ENCODE measurements at regions not wholly inside any gene's neighbourhood (a gene's known extent, or its start where the extent isn't known, plus 50 kb on each side); places are given as distances from the start of the nearest gene placed in this dataset.

DNA sequence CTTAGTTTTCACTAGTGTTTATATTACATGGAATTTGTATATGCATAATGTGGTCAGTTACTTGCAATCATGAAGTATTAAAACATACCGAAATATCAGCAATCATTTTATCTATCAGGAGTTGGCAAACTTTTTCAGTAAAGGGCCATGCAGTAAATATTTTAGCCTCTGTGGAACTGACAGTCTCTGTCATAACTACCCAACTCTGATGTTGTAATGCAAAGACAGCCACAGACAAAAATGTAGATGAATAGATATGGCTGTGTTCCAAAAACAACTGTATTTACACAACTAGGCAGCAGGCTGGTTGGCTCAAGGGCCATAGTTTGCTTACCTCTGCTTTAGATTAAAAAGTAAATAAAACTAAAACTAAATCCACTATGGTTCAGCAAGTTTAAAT is 200.2 kb downstream of the HS3ST1 start:
- no peak for TF ChIP-seq POLR2AphosphoS5 (IDR thresholded peaks at IDR 0.05; ENCODE audit: low read depth)
- TF ChIP-seq, protein P1, sequence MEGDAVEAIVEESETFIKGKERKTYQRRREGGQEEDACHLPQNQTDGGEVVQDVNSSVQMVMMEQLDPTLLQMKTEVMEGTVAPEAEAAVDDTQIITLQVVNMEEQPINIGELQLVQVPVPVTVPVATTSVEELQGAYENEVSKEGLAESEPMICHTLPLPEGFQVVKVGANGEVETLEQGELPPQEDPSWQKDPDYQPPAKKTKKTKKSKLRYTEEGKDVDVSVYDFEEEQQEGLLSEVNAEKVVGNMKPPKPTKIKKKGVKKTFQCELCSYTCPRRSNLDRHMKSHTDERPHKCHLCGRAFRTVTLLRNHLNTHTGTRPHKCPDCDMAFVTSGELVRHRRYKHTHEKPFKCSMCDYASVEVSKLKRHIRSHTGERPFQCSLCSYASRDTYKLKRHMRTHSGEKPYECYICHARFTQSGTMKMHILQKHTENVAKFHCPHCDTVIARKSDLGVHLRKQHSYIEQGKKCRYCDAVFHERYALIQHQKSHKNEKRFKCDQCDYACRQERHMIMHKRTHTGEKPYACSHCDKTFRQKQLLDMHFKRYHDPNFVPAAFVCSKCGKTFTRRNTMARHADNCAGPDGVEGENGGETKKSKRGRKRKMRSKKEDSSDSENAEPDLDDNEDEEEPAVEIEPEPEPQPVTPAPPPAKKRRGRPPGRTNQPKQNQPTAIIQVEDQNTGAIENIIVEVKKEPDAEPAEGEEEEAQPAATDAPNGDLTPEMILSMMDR (IDR thresholded peaks at IDR 0.05; ENCODE audit: insufficient read depth, low read length), result no peak
